HCT116 (cell line): ENCODE measurements at regions not wholly inside any gene's neighbourhood (a gene's known extent, or its start where the extent isn't known, plus 50 kb on each side); places are given as distances from the start of the nearest gene placed in this dataset.

Source experiments
- CTCF ChIP-seq, 3 experiments: fragments of 200-600 bp in 1 of 3; sonication (generic) in 1 of 3; IDR thresholded peaks in 2 of 3; conservative IDR thresholded peaks in 1 of 3; 2 replicates each; pipeline ENCODE4 v1.5.1; 2012 to 2017; ENCODE audit warnings: low read depth in 2 of 3, low read length in 2 of 3, antibody characterized with exemption in 1 of 3, borderline replicate concordance in 1 of 3, control low read depth in 1 of 3, mild to moderate bottlenecking in 1 of 3, mixed read lengths in 1 of 3, mixed run types in 1 of 3, moderate library complexity in 1 of 3; ENCODE audit not compliant: insufficient read depth in 1 of 3
- EZH2 ChIP-seq: fragments of 200-600 bp; sonication (generic); IDR thresholded peaks from 2 replicates; pipeline ENCODE4 v1.6.1; 2017; ENCODE audit warnings: antibody characterized with exemption, mixed run types
- POLR2A ChIP-seq: IDR thresholded peaks from 2 replicates; pipeline ENCODE4 v1.7.0; 2011; ENCODE audit warnings: borderline replicate concordance; ENCODE audit not compliant: insufficient read depth, insufficient read length; ENCODE audit errors: extremely low read depth

- TF ChIP-seq CTCF (IDR thresholded peaks at IDR 0.05 in 2 of 3, conservative IDR thresholded peaks at IDR 0.05 in 1 of 3; ENCODE audit: borderline replicate concordance in 1 of 3, insufficient read depth in 1 of 3, low read depth in 2 of 3, low read length in 2 of 3) = no peak
- no peak for TF ChIP-seq EZH2
- no peak for TF ChIP-seq POLR2A
Observed at GRCh38 chr21:15353546-15353945, 288.7 kb upstream of the NRIP1 start.
